HepG2 (cell line): ENCODE measurements at regions not wholly inside any gene's neighbourhood (a gene's known extent, or its start where the extent isn't known, plus 50 kb on each side); places are given as distances from the start of the nearest gene placed in this dataset.

Experiments
- ATAC-seq: fragments of 200-7000 bp; cut with Tn5 transposase; 3 replicates; pipeline ENCODE4 v1.9.1; 2020; ENCODE audit warnings: mild to moderate bottlenecking, moderate library complexity
- BruUV-seq: library from RNA; stranded (reverse); fragments of 400-500 nt; replicated peaks from 2 replicates; lab custom pipeline; 2021; lab: Mats Ljungman, UMichigan
- CTCF ChIA-PET: fragments of 300-600 bp; formaldehyde crosslinking; extraction: SDS; loops from one replicate; lab custom pipeline; 2021; ENCODE audit warnings: low total read pairs, inconsistent platforms, low intra/inter-chr PET ratio; lab: Yijun Ruan, JAX
- POLR2A ChIA-PET: fragments of 350-600 bp; sonication (Branson Sonifier 250); formaldehyde crosslinking; loops from one replicate; lab custom pipeline; 2020; ENCODE audit warnings: antibody characterized with exemption, inconsistent platforms; lab: Yijun Ruan, JAX
- DNase-seq: peaks from one replicate; pipeline ENCODE4 v3.0.0-alpha.2; 2015; ENCODE audit warnings: low spot score
- FAIRE-seq: peaks from 3 replicates; lab custom pipeline; 2011; peaks lifted over from hg19 to GRCh38; lab: Jason Lieb, UNC
- H2AFZ ChIP-seq: one replicate; pipeline ENCODE4 v1.6.1; 2011; ENCODE audit warnings: low read length, inconsistent platforms
- H3K27ac ChIP-seq: fragments of 300-600 bp; 3 replicates; pipeline ENCODE4 v1.8.0; 2011; ENCODE audit warnings: mixed run types, mild to moderate bottlenecking, mixed read lengths, low read length, inconsistent platforms; ENCODE audit not compliant: insufficient read depth; ENCODE audit errors: extremely low read length
- H3K27me3 ChIP-seq, 2 experiments: fragments of 200-600 bp in 1 of 2; 2 replicates in 1 of 2; 3 replicates in 1 of 2; pipeline versions ENCODE4 v1.6.0 to v1.8.0; 2011; ENCODE audit warnings: low read length in 2 of 2, mild to moderate bottlenecking in 2 of 2, moderate library complexity in 2 of 2, inconsistent platforms in 1 of 2; ENCODE audit not compliant: insufficient read depth in 2 of 2, control insufficient read depth in 1 of 2
- H3K36me3 ChIP-seq, 2 experiments: fragments of 200-600 bp in 1 of 2; replicated peaks in 1 of 2; 2 replicates in 1 of 2; 3 replicates in 1 of 2; pipeline versions ENCODE4 v1.5.1 to v1.8.0; 2011; ENCODE audit warnings: low read length in 2 of 2, inconsistent platforms in 1 of 2; ENCODE audit not compliant: insufficient read depth in 2 of 2, control insufficient read depth in 1 of 2
- H3K4me1 ChIP-seq: 2 replicates; pipeline ENCODE4 v1.5.1; 2012; ENCODE audit warnings: low read length, inconsistent platforms; ENCODE audit not compliant: insufficient read depth
- H3K4me2 ChIP-seq: 2 replicates; pipeline ENCODE4 v1.6.0; 2011; ENCODE audit warnings: low read depth, low read length, inconsistent platforms
- H3K4me3 ChIP-seq, 3 experiments: fragments of 200-600 bp in 1 of 3; sonication (generic), shearing (Covaris generic) in 1 of 3; replicated peaks in 1 of 3; 2 replicates each; pipeline ENCODE4 v1.5.1; 2011 to 2016; ENCODE audit warnings: low read length in 3 of 3, inconsistent platforms in 2 of 3, low read depth in 2 of 3, mild to moderate bottlenecking in 2 of 3, control low read depth in 1 of 3, mixed read lengths in 1 of 3; ENCODE audit not compliant: insufficient read depth in 1 of 3
- H3K79me2 ChIP-seq: one replicate; pipeline ENCODE4 v1.6.1; 2011; ENCODE audit warnings: low read length, inconsistent platforms; ENCODE audit not compliant: insufficient read depth
- H3K9ac ChIP-seq: 2 replicates; pipeline ENCODE4 v1.6.0; 2011; ENCODE audit warnings: mild to moderate bottlenecking, low read depth, low read length, inconsistent platforms; ENCODE audit not compliant: insufficient read depth
- H3K9me3 ChIP-seq: 2 replicates; pipeline ENCODE4 v1.5.1; 2012; ENCODE audit warnings: mild to moderate bottlenecking, low read length
- H4K20me1 ChIP-seq: 2 replicates; pipeline ENCODE4 v1.6.0; 2011; ENCODE audit warnings: inconsistent platforms, mild to moderate bottlenecking, low read length, moderate library complexity; ENCODE audit not compliant: insufficient read depth
- CEBPB ChIP-seq: IDR thresholded peaks from 2 replicates; pipeline ENCODE4 v1.6.1; 2011; ENCODE audit warnings: low read depth, low read length, improper control_type of control experiment, borderline replicate concordance
- CEBPG ChIP-seq: IDR thresholded peaks from 2 replicates; pipeline ENCODE4 v1.6.1; 2016
- NCOA5 ChIP-seq: sonication (generic); formaldehyde crosslinking; IDR thresholded peaks from 2 replicates; pipeline ENCODE4 v1.4.0; 2020; ENCODE audit warnings: missing genetic modification reagents
- SIX1 ChIP-seq: sonication (generic); formaldehyde crosslinking; IDR thresholded peaks from 2 replicates; pipeline ENCODE4 v1.4.0; 2020; ENCODE audit warnings: missing genetic modification reagents, borderline replicate concordance
- SIX4 ChIP-seq: sonication (generic); formaldehyde crosslinking; IDR thresholded peaks from 2 replicates; pipeline ENCODE4 v1.4.0; 2020; ENCODE audit warnings: missing genetic modification reagents
- SYNCRIP ChIP-seq: fragments of 200-400 bp; formaldehyde crosslinking; IDR thresholded peaks from 2 replicates; pipeline ENCODE4 v1.6.1; 2018; ENCODE audit warnings: mild to moderate bottlenecking, low read depth, low read length; ENCODE audit not compliant: insufficient read depth
- TARDBP ChIP-seq: sonication (generic); formaldehyde crosslinking; IDR thresholded peaks from 2 replicates; pipeline ENCODE4 v1.8.0; 2022; ENCODE audit warnings: mild to moderate bottlenecking, missing genetic modification reagents
- ZNF121 ChIP-seq: sonication (generic); formaldehyde crosslinking; IDR thresholded peaks from 2 replicates; pipeline ENCODE4 v1.5.0; 2020; ENCODE audit warnings: mild to moderate bottlenecking, missing genetic modification reagents
- ZNF17 ChIP-seq: sonication (generic); formaldehyde crosslinking; IDR thresholded peaks from 2 replicates; pipeline ENCODE4 v1.5.0; 2020; ENCODE audit warnings: mild to moderate bottlenecking, missing genetic modification reagents
- ZNF329 ChIP-seq: sonication (generic); formaldehyde crosslinking; IDR thresholded peaks from 2 replicates; pipeline ENCODE4 v1.9.0; 2021; ENCODE audit warnings: low read depth, mild to moderate bottlenecking, missing genetic modification reagents
- ZNF354B ChIP-seq: sonication (generic); formaldehyde crosslinking; IDR thresholded peaks from 2 replicates; pipeline ENCODE4 v1.8.0; 2022; ENCODE audit warnings: mild to moderate bottlenecking, missing genetic modification reagents
- ZNF530 ChIP-seq: sonication (generic); formaldehyde crosslinking; IDR thresholded peaks from 2 replicates; pipeline ENCODE4 v1.5.0; 2020; ENCODE audit warnings: low read depth, mild to moderate bottlenecking, missing genetic modification reagents
- ZNF678 ChIP-seq: sonication (generic); formaldehyde crosslinking; IDR thresholded peaks from 2 replicates; pipeline ENCODE4 v1.4.0; 2020; ENCODE audit warnings: mild to moderate bottlenecking, missing genetic modification reagents
- ZNF713 ChIP-seq: sonication (generic); formaldehyde crosslinking; IDR thresholded peaks from 2 replicates; pipeline ENCODE4 v1.4.0; 2020; ENCODE audit warnings: mild to moderate bottlenecking, missing genetic modification reagents
- WGBS: methylation state at CpG from one replicate; pipeline ENCODE4 v1.1.6; 2017; ENCODE audit warnings: low lambda C conversion rate; 5-methylcytosine and 5-hydroxymethylcytosine counted together
- in situ Hi-C: cut with HindIII; loops from 2 replicates; pipeline ENCODE4 v1.10.0; 2017; ENCODE audit warnings: low pct_unique_long_range_greater_than_20kb; ENCODE audit not compliant: extremely low pct_ligation_motif_present
- intact Hi-C: fragments of 100-400 bp; cut with micrococcal nuclease; formaldehyde crosslinking; loops from one replicate; pipeline ENCODE4 v1.10.0; 2022; ENCODE audit not compliant: unreplicated experiment
- TF ChIP-seq, protein P1 (sequence below): sonication (generic); formaldehyde crosslinking; IDR thresholded peaks from 2 replicates; pipeline ENCODE4 v1.4.0; 2020; ENCODE audit warnings: missing genetic modification reagents, borderline replicate concordance
- TF ChIP-seq, protein P2 (sequence below): conservative IDR thresholded peaks from 2 replicates; pipeline ENCODE4 v1.6.1; 2018; ENCODE audit warnings: missing genetic modification reagents

DNA sequence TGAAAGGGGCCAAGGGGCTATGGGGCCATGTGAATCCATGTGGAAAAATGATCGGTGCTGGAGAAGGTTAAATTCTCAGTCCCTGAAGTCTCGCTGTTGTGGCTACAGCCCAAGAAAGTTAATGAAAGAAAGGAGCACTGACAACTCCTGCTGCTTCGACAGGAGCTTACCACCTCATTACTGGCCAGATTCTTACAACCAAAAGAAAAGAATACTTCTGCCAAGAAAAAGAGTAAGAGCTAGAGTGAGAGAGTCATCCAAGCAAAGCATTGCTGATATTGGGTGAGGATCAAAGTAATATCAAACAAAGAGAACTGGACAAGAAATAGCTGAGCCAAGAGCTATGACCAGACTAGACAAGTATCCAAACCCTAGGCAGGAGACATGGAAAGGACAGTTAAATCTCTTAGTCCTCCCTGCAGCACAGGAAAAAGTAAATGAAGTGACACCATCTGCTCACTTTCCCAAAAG lies 348.4 kb upstream of the PLSCR5 start (continued):
- TF ChIP-seq, protein P1, sequence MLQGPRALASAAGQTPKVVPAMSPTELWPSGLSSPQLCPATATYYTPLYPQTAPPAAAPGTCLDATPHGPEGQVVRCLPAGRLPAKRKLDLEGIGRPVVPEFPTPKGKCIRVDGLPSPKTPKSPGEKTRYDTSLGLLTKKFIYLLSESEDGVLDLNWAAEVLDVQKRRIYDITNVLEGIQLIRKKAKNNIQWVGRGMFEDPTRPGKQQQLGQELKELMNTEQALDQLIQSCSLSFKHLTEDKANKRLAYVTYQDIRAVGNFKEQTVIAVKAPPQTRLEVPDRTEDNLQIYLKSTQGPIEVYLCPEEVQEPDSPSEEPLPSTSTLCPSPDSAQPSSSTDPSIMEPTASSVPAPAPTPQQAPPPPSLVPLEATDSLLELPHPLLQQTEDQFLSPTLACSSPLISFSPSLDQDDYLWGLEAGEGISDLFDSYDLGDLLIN (CRISPR knock-in tag), result no peak
- TF ChIP-seq TARDBP, result no peak
- no peak for TF ChIP-seq ZNF530 (CRISPR knock-in tag)
- no peak for TF ChIP-seq ZNF713 (CRISPR knock-in tag)

DNA sequence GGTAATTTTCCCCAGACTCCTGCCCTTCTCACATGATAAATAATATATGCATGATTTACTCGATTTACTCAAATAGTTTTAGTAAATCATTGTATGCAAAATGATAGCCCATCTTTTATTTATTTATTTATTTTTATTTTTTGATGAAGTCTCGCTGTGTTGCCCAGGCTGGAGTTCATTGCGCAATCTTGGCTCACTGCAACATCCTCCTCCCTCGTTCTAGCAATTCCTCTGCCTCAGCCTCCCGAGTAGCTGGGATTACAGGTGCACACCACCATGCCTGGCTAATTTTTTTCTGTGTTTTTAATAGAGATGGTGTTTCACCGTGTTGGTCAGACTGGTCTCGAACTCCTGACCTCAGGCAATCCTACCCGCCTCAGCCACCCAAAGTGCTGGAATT lies 343.8 kb upstream of the PLSCR5 start:
- H3K27me3 ChIP-seq, result no peaks in the 10 kb centered on the region
- no peak for TF ChIP-seq ZNF530 (CRISPR knock-in tag)
- TF ChIP-seq CEBPB, result peak; percentile 75
- TF ChIP-seq CEBPG (CRISPR knock-in tag), result 0 out of 2 replicates have a peak, but pooled peaks have one; percentile 8
- H4K20me1 ChIP-seq, result no peaks in the 10 kb centered on the region
- H3K4me2 ChIP-seq, result no peak overlapping the region
- H3K9ac ChIP-seq, result no peak overlapping the region
- no peak for FAIRE-seq
- in situ Hi-C loops (no loop called here), intact Hi-C loops (no loop called here)
- ChIA-PET POLR2A (no interaction called here), CTCF (no interaction called here)
- 41% methylated on average over 8 of the region's 8 CpGs for WGBS
- H3K9me3 ChIP-seq, result no peaks in the 10 kb centered on the region
- H3K4me1 ChIP-seq, result no peaks in the 10 kb centered on the region
- no peak for ATAC-seq
- no peak for DNase-seq
- no peak overlapping the region for H3K4me3 ChIP-seq
- no peak overlapping the region for H2AFZ ChIP-seq
- no TSS peak for BruUV-seq
- no peak overlapping the region for H3K27ac ChIP-seq
- H3K79me2 ChIP-seq, result no peaks in the 10 kb centered on the region
- no peaks in the 10 kb centered on the region for H3K36me3 ChIP-seq

DNA sequence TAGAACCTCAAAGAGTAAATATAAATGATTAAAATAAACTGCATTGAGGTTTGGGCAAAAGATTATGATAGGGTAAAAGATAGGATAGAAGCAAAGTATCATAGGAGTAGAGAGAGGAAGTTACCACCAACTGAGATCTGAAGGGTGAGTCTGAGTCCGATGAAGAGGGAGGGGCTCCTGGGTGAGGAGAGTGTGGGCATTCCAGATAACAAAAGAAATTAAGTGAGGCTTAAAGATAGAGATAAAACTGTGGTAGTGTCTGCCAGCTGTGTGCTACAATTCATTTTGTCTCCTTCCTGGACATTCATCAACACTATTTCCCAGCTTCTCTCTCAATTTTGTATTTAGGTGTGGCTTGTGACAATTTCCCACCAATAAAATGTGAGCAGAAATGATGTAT lies 343.0 kb upstream of the PLSCR5 start:
- no peak overlapping the region for H2AFZ ChIP-seq
- DNase-seq, result no peak
- POLR2A ChIA-PET, result no interaction called here
- H3K79me2 ChIP-seq, result no peaks in the 10 kb centered on the region
- TF ChIP-seq ZNF17 (CRISPR knock-in tag), result no peak
- TF ChIP-seq NCOA5 (CRISPR knock-in tag), result no peak
- no peak for TF ChIP-seq ZNF329 (CRISPR knock-in tag)
- TF ChIP-seq SIX4 (CRISPR knock-in tag), result no peak
- no peak for TF ChIP-seq ZNF354B (CRISPR knock-in tag)
- TF ChIP-seq ZNF121 (CRISPR knock-in tag), result no peak
- TF ChIP-seq SYNCRIP, result no peak
- TF ChIP-seq, protein P2, sequence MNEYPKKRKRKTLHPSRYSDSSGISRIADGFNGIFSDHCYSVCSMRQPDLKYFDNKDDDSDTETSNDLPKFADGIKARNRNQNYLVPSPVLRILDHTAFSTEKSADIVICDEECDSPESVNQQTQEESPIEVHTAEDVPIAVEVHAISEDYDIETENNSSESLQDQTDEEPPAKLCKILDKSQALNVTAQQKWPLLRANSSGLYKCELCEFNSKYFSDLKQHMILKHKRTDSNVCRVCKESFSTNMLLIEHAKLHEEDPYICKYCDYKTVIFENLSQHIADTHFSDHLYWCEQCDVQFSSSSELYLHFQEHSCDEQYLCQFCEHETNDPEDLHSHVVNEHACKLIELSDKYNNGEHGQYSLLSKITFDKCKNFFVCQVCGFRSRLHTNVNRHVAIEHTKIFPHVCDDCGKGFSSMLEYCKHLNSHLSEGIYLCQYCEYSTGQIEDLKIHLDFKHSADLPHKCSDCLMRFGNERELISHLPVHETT (CRISPR knock-in tag), result no peak
- no peak for TF ChIP-seq SIX1 (CRISPR knock-in tag)
- no peak for TF ChIP-seq ZNF678 (CRISPR knock-in tag)
- no peak for ATAC-seq
- no peak overlapping the region for H3K9ac ChIP-seq
- no peaks in the 10 kb centered on the region for H3K36me3 ChIP-seq
- H4K20me1 ChIP-seq, result no peaks in the 10 kb centered on the region
- intact Hi-C loops (no loop called here), in situ Hi-C loops (no loop called here)
- H3K9me3 ChIP-seq, result no peaks in the 10 kb centered on the region
- H3K4me3 ChIP-seq, result no peak overlapping the region
- no peak overlapping the region for H3K4me2 ChIP-seq
- CTCF ChIA-PET, result no interaction called here
- no TSS peak for BruUV-seq
- H3K27me3 ChIP-seq, result no peaks in the 10 kb centered on the region
- WGBS, result 5% methylated on average over 1 of the region's 1 CpG
- no peaks in the 10 kb centered on the region for H3K4me1 ChIP-seq
- H3K27ac ChIP-seq, result no peak overlapping the region
- FAIRE-seq, result no peak
